Amygdala (tissue), 56 donors: ENCODE measurements at regions not wholly inside any gene's neighbourhood (a gene's known extent, or its start where the extent isn't known, plus 50 kb on each side); places are given as distances from the start of the nearest gene placed in this dataset.

Source experiments
- DNase-seq, 56 donors: peaks; one replicate each; lab custom pipeline; 2025; lab: John Stamatoyannopoulos, UW

DNA sequence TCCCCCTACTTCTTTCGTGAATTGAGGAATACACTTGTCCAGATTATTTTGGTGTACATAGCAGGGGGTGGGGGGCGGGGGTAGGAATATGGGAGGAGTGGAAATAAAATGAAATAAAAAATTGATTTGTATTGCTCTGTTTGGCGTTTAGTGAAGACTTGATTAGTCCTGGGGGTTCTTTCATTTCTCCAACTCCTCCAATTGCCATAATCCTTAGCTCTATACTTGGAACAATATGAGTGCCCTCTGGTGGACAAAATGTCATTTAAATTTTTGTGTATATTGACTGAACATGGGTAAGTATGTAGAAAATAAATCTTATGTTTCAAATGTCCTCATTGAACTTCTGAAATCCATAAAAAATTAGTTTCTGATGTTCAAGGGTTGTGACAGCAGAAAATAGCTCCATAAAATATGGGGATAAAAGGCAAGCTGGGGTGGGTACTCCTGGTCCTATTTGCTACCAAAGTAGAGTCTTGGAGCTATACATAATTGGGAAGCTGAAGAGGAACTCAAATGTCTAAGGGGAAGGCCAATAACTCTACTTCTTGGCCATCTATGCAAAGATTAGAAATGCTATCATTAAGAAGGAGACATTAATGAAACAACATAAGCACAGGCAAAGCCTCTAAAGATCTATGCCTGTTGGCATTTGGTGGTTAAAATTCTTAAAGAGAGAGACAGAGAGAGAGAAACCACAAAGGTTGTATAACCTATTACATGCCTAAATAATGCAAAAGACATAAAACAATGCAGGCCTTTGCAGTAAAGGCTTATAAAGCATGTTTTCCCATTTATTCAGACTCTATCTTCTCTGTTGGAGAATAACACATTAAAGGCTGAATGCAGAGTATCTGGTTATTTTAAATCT is 421.6 kb downstream of the METTL15 start:
- DNase-seq: no peak

DNA sequence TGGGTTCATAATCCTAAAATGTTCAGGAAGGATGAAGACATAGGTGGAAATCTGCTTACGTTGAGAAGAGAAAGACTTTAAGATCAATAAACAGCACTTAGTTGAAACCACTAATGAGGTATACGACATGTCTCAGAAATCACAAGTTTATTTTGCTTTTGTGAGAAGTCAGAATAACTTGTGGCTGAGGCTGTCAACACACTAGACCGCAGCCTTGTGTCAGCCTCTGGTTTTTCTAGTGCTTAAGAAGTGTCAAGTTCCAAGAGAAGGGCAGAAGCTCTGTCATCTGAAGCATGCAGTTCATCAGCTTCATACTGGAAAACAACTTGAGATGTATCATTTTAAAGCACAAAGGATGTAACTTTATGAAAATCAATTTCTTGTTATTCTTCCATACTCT is 420.9 kb downstream of the METTL15 start:
- DNase-seq: no peak

DNA sequence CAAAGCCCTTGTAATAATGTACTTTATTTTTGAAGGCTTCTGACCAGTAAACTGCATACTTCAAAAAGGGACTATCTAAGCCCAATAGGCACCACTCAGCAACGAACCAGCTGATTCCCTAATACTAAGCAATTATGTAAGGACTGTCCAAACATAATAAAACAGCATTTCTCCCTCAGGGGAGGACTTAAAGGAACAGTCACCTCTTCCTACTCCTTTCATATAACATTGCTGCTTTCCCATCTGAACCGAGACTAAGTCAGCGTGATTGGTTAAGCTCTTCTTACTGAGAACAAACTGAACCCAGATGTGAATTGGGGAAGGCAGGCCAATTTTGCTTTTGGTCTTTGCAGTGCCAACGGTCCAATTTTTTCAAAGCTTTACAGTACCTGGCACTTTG is 420.0 kb downstream of the METTL15 start:
- DNase-seq: no peak

DNA sequence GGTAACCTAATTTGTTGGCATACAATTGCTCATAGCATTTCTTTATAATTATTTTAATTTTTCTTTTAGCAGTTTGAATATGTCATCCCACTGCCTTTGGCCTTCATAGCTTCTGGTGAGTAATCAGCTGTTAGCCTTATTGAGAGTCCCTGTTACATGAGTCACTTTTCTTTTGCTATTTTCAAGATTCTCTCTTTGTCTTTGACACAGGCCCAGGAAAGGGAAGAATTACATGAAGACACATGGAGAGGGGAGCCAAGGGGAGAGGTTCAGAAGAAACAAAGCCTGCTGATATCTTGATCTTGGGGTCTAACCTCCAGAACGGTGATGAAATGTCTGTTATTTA is 418.2 kb downstream of the METTL15 start:
- DNase-seq: no peak

DNA sequence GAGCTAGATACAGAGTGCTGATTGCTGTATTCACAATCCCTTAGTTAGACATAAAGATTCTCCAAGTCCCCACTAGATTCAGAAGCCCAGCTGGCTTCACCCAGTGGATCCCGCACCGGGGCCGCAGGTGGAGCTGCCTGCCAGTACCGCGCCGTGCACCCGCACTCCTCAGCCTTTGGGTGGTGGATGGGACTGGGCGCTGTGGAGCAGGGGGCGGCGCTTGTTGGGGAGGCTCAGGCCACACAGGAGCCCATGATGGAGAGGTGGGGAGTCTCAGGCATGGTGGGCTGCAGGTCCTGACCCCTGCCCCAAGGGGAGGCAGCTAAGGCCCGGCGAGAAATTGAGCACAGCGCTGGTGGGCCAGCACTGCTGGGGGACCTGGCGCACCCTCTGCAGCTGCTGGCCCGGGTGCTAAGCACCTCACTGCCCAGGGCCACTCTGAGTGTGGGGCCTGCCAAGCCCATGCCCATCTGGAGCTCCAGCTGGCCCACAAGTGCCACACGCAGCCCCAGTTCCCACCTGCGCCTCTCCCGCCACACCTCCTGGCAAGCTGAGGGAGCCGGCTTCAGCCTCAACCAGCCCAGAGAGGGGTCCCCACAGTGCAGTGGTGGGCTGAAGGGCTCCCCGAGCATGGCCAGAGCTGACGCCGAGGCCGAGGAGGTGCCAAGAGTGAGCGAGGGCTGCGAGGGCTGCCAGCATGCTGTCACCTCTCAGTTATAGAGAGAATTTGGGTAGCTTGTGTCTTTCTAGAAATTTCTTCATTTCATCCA is 417.6 kb downstream of the METTL15 start:
- no peak for DNase-seq

DNA sequence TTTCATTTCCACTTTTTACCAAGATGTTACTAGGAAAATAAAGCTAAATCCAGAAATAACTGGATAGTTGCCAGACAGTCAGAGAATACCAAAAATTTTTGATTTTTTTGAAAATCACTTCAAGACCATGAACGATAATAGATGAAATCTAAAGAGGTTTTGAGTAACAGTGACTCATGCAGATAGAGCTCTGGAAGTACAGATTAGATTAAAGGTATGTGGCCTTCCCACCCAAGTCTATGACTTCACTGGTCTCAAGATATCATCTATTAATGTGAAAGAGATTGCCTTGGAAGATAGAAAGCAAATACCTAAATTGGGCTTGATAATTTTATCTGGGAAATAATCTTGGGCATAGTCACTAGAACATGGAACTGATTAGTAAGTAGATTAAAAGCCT is 415.9 kb downstream of the METTL15 start:
- DNase-seq: no peak

DNA sequence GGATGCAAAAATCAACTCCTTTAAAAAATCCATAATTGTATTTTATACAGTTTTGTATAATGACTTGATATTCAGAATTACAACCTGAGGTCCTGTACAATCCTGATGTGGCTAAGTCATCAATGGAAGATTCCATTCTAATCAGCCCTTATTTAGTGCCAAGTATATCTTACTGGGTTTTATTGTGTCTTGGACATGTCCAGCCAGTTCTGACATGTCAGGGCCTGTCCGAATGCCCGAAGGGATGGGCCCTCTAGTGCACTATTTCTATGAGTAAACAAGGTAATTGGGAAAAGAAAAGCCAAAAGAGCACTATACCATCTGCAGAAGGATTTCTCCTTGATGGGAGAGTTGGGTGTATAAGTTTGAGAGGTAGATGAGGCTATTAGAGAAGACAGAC is 412.9 kb downstream of the METTL15 start:
- no peak for DNase-seq

DNA sequence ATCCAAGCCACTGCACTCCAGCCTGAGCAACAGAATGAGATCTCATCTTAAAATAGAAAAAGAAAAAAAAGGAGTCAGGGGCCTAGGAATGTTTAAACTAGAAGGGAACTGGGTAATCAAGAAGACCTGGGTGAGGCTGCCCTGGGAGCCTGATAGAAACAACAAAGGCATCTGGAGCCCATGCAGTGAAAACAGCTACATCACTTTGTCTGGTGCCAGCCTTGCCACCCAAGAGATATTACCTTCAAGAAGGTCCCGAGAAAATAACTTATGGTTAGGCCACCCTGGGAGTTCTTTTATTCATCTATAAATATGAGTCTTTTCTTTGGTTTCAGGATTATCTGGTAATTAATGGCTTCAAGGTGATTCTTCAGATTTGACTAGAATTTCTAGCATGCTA is 412.1 kb downstream of the METTL15 start:
- DNase-seq: no peak

DNA sequence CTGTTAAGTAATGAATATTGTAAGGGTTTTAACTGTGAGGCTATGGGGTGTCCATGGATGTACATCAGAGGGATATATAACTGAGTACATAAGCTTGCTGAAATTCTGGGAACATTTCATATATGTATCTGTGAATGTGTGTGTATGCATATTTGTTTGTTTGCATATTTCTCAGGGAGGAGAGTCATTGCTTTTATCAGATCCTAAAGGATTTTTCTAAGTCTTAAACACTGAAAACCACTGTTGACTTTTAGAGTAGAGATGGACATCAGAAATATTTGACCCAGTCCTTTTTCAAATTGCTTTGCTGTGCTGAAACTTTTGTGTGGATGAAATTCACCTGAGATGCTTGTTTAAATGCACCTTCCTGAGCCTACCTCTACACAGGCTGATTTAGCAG is 410.6 kb downstream of the METTL15 start:
- DNase-seq: no peak

DNA sequence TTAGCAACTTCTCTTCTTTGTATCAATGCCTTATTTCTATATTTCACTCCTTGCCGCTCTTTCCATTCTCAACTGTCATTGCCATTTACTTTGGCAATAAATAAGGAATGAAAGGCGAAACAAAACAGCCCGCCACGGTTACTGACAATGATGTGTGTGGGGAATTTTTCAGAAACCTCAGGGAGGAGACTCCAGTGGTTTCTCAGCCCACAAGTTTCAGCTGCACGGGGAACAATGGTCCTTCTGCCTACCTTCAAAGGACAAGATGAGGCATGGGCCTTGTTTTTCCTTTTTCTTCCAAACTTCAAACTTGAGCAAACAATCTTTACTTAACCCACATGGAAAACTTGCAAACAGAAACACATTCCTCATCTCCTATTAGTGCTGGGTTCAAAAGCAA is 409.4 kb downstream of the METTL15 start:
- no peak for DNase-seq

DNA sequence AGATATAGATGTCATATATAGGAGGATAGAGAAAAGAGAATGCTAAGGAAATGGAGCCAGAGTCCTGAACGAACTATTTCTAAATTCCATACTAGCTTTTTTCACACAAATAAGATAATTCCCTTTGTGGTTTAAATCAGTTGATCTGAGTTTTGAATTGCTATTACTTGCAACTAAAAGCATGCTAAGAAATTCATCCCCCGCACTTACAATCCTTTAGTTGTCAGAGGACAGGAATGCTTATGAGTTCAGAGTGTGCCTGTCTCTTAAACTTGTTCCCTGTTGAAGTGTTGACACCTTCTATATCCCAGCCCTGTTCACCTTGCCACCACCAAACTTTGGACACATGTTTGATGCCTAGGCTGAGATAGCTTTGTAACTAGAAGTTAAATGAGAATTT is 406.2 kb downstream of the METTL15 start:
- no peak for DNase-seq

DNA sequence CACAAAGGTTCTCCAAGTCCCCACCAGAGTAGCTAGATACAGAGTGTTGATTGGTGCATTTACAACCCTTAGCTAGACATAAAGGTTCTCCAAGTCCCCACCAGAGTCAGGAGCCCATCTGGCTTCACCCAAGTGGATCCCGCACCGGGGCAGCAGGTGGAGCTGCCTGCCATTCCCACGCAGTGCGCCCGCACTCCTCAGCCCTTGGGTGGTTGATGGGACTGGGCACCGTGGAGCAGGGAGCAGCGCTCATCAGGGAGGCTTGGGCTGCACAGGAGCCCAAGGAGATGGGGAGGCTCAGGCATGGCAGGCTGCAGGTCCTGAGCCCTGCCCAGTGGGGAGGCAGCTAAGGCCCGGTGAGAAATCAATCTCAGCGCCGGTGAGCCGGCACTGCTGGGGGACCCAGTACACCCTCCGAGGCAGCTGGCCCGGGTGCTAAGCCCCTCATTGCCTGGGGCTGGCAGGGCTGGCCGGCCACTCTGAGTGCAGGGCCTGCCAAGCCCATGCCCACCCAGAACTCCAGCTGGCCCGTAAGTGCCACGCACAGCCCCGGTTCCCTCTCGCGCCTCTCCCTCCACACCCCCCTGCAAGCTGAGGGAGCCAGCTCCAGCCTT is 404.1 kb downstream of the METTL15 start:
- DNase-seq: no peak

DNA sequence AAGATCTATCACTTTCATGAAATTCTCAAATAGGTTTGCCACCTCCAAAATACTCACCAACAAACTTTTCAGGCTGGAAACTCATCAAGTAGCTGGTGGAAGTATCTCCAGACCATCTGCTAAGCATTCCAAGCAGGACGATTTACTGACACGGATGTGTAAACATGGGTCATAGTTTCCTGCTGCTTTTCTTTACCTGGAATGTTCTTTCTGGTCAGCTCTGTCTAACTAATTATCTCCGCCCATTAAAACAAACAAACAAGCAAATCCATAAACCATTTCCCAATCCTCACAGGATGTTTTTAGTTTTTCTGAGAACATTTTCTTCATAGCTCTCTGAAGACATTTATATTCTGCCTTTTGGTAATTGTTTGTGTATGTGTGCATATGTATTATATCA is 397.0 kb downstream of the METTL15 start:
- no peak for DNase-seq

DNA sequence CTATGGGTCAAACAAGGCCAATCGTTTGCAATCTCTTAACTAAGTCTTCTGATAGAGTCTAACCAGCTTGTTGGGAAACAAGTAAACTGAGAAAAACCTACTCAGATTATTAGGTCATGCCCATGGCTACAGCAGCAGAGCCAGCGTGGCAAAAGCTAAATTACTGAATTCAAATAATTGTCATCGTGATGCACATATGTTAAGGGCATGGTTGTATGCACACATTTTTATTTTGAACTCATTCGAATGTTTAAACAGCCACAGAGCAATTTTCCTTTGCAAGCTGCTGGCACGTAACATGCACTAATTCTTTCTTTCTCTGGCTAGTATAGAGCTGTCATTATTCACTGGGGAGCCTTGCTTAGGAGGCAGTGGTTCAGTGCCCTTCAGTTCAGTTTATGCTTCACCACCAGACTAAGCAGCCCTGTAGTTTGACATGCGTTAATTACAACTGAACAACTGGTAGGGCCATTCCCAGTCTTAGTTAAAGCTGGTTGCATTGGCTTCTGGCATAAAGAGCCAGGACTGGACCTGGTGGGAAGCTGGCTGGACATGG is 396.4 kb downstream of the METTL15 start:
- no peak for DNase-seq

DNA sequence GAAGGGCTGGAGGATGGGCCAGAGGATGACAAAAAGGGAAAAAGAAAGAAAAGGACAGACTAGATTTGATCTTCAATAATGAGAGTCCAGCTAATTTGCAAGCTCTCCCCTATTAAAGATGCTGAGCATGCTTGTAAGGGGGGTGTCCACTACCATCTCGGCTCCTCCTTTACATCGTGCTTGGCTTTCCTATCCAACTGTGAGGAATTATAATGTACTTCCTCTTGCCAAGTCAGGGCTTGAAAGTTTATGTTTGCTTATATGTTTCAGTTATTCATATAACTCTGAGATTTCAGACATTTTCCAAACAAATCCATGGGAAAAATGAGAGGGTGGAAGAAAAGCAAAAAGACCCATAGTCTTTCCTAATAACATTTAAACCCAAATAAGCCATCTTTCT is 387.1 kb downstream of the METTL15 start:
- no peak for DNase-seq

DNA sequence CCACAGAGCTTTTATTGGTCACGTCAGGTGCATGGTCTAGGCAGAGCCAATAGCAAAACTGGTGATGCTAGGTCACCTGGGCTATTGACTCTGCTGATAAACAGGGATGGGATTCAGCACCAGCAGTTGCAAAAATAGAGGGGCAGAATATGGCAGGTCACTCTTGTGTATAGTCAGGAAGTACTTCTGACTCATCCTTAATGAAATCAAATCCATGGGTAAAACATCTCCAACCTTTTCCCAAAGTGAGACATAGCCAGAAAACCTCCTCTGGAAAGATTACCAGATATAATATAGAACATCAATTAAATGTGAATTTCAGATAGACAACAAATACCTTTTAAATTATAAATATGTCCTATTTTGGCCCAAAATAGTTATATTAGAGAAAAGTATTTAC is 383.2 kb downstream of the METTL15 start:
- no peak for DNase-seq

DNA sequence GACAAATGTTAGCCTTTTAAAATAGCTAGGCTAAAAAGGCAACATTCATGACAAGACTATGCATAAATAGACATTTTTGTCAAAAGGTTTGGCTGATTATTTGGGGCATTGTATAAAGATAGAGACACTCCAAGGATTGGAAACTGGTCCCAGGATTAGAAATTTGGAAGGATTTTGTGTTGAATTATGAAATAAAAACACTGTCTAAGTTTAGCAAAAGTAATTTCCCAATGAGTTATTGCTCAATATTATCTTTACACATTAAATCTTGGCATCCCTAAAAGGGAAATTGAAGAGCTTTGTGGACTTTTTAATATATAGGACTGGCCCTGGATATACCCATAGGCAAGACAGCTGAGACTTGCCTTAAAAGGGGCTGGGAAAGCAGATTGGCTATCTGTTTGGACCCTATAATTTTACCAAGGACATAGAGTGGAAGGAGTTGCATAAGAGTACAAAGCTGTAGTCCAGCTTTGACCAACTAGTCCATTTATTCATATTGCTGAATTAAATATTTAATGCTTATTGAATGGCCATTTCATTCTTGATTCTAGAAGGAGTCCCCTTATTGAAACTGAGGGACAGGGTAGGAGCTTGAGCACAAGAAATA is 382.7 kb downstream of the METTL15 start:
- no peak for DNase-seq

DNA sequence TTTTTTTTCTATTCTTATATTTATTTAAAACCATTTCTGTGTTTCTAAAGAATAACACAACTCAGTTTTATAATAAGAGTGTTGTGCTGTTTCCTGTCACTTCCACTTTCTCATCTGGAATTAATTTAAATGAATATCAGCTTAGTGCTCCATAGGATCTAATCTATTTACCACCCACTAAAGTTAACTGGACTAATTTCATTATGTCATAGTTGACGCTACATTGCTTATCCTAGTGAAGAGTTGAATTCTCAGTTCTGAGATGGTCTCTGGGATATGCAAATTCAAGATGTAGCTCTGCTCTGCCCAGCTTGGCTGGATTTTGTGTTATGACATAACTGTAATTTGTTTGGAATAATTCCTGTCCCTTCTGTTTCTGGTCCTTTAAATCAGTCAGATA is 380.1 kb downstream of the METTL15 start:
- no peak for DNase-seq

DNA sequence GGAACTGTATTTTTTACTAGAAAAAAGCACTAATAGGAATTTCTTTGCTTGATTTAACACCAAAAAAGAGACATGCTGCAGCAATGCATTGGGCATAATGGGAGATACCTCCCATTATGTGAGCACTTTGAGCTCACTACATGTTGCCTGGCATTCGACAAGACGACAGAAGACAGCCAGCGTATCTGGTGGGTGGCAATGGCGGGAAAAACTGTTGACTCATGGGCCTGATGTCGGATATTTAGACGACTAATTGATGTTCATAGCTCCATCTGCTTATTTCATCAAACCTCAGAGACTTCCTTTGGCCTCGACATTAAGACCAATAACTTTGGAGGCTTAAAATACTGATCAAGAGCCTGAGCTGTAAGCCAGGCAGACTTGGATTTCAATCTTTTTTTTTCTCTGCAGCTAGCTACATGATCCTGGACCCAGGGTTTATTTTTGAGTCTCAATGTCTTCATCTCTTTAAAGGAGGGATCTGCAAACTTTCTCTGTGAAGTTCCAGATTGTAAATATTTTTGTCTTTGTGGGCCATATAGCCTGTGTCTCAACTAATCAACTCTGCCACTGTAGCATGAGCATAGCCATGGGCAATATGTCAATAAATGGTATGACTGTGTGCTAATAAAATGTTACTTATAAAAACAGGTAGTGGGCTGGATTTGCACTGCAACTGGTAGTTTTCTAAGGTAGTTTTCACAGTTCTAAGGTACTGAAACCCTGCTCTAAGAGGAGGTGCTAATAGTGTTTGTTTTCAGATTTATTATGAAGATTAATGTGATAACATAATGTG is 375.1 kb downstream of the METTL15 start:
- peak in 1 of 56 donors; percentile 1 for DNase-seq

DNA sequence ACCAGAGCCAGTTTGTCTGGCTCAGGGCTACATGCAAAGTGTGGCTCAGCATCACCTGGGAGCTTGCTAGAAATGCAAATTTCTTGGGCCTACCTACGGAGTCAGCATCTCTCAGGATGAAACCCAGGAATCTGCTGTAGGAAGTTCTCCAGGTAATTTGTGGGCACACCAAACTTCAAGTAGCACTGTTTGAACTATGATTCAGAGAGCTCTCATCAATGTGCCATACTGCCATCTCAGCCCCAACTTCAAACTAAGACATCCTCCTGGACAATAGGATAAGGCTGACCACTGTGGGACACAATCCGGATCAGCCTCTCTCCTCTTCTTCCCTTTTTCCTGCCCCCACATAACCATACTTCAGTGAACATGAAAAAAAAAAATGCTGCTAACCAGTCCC is 374.5 kb downstream of the METTL15 start:
- DNase-seq: no peak
